GM21723 (cell line): ENCODE measurements at regions not wholly inside any gene's neighbourhood (a gene's known extent, or its start where the extent isn't known, plus 50 kb on each side); places are given as distances from the start of the nearest gene placed in this dataset.
A peak's percentile ranks its signal among the peaks of the same experiment; 100 is the strongest.
"Not testable (repeated sequence)": the region's sequence is repeated elsewhere in the genome, so short reads cannot be mapped to it uniquely, and the experiment has no call there.

Experiments
- ATAC-seq: cut with Tn5 transposase; IDR thresholded peaks from one replicate; pipeline ENCODE4 v1.9.1; 2021; ENCODE audit warnings: mild to moderate bottlenecking, moderate library complexity; ENCODE audit not compliant: unreplicated experiment

DNA sequence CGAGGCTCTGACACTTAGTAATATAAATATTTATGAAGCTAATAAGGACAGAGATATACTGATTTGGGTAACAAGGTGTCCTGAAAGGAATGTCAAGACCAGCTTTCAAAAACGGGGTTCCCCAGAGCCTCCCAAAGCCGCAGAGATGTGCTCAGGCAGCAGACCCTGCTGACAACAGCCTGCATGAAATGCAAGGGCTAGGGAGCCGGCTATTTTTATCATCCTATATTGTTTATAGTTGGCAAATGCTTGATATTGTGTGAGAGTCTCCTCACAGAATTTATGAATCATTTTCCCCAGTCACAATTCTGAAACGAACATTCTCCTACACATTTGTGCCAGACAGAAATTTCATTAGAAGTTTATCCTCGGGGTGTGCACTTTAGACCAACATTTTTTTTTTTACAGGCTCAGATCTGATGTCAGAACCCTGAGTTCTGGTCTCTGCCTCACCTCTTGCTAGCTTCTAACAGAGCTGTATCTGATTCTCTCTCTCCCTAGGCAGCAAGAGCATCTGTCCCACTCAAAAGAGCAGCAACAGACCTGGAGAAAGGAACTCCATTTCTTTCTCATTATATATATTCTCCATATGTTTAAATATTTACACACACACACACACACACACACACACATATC, 302.3 kb upstream of the PLD5 start:
- ATAC-seq, result no peak

GRCh38 chr1:242824435-242824834, 299.9 kb upstream of the PLD5 start:
- ATAC-seq, result no peak

- ATAC-seq, result peak; percentile 94
Measured at GRCh38 chr1:242813490-242814091, 289.1 kb upstream of the PLD5 start.

- ATAC-seq, result no peak
Measured at GRCh38 chr1:242811092-242811840, 286.8 kb upstream of the PLD5 start.

GRCh38 chr1:242806324-242806723, 281.8 kb upstream of the PLD5 start:
- ATAC-seq, result no peak

DNA sequence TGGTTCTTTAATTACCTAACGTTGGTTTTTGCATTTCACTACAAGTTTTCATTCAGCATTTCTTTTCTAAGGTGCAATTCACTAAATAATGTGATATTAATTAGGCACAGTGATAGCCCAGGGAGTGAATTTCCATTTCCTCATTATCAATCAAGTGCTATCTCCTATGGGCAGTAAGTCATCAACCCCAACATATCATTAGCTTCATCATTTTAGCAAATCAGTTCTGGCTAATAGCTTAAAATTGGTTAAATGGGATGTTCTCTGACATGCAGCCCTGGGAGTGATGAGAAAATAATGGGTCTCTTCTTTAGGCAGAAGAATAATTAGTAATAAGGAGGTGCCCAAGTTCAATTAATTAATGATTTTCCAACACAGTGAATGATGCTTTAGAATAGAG, 280.9 kb upstream of the PLD5 start:
- not testable (repeated sequence) for ATAC-seq

- no peak for ATAC-seq
Measured at GRCh38 chr1:242802973-242803372, 278.5 kb upstream of the PLD5 start.

- peak; percentile 67 for ATAC-seq
Measured at GRCh38 chr1:242800521-242800920, 276.0 kb upstream of the PLD5 start.

DNA sequence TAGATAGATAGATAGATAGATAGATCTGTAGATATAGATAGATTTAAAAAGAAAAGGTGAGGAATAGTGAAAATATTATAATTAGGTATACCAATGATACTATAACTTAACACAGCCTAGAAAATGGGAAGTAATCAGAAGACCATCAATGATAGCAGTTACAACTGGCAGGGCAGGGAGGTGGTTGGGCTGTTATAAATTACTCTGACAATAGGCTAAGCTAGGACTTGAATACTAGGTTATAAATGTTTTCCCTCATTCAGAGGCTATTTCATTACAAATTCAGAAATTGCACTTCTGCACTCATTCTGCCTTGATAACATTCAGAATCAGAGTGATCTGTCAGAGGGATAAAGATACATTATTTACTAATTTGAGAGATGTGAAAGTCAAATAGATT, 273.4 kb upstream of the PLD5 start:
- no peak for ATAC-seq

DNA sequence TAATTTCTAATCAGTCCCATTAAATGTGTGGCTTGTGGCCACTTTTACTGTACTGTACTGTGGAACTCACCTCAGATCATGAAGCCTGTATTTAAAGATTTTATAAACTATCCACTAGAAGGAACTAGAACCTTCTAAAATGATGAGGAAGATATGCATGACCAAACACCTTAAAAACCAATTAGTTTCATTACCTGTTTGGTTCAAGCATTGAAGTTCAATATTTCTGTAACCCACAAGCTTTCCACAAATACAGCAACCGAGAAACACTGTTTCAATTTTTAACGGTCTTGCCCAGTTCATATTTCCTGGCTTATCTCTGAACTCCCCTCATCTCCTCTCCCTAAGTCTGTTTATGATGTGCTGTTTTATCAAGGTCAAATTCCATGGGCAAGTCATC, 264.3 kb upstream of the PLD5 start:
- peak; percentile 79 for ATAC-seq

DNA sequence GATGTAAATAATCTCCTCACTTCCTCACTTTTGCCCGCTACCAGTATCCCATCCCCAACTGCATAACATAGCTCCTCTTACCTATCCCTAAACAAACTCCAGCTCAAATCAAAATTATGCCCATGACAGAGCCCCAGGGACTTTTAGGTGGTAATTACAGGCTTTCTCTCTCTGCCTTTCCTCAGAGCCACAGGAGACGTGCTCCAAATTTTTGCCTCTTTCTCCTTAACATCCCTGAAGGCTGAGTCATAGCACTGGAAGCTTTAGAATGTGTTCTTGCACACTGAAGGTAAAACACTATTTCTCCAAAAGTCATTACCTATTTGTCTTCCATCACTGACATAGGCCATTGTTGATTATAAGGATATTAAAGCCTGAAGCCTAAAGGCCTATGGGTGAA, 263.5 kb upstream of the PLD5 start:
- no peak for ATAC-seq

DNA sequence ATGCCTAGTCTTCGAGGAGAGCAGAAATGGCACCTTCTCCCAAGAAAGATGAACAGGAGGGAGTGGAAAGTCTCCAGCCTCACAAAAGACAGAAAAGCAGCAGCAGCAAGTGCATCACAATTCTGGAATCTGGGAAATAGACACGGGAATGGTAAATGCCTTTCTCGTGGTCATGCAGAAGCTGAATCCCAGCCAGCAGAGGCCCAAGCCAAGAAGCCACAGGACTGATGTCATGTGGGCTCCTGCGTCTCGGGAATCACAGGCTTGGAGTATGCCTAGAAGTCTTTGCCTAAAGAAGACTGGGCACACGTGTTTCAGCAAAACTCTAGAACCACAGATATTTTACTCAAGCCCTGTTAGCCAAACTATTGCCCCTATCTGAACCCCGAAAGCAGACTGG, 260.3 kb upstream of the PLD5 start:
- no peak for ATAC-seq

GRCh38 chr1:242784084-242784483, 259.6 kb upstream of the PLD5 start:
- peak; percentile 76 for ATAC-seq

DNA sequence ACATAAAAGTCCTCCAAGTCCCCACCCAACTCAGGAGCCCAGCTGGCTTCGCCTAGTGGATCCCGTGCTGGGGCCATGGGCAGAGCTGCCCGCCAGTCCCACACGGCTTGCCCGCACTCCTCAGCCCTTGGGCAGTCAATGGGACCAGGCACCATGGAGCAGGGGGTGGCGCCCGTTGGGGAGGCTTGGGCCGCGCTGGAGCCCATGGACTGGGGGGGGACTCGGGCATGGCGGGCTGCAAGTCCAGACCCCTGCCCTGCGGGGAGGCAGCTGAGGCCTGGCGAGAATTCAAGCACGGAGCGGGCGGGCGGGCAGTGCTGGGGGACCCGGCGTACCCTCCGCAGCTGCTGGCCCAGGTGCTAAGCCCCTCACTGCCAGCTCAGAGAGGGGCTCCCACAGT, 249.8 kb upstream of the PLD5 start:
- ATAC-seq, result no peak

DNA sequence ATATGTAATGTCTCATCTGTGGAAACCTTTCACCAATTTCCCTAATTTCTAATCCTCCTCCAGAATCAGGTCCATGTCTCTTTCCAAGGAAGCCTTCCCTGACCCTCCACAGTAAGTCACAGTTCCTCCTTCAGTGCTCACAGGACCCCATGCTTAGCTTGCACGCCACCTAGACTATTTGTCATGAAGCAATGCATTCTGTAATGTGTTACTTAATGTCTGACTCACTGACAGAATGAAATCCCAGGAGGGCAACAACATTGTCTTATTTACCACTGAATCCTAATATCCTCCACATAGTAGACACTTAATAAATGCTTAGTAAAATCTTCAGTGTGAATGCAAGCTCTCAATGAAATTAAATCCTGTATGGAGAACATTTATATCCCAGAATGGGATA, 245.9 kb upstream of the PLD5 start:
- no peak for ATAC-seq

DNA sequence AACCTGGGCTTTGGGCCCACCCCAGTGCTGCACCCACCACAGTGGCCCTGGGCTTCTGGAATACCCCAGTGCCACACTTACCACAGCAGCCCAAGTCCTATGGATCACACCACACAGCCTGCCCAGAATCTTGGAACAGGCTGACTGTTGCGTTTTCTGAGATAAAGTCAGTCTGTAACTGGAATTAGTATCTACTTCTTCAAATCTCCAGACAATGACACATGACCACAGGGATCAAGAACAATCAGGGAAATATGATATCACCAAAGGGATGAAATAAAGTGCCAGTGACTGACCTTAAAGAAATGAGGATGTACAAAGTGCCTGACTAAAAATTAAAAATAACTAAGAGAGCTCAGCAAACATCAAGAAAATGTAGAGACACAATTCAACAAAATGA, 239.7 kb upstream of the PLD5 start:
- no peak for ATAC-seq

DNA sequence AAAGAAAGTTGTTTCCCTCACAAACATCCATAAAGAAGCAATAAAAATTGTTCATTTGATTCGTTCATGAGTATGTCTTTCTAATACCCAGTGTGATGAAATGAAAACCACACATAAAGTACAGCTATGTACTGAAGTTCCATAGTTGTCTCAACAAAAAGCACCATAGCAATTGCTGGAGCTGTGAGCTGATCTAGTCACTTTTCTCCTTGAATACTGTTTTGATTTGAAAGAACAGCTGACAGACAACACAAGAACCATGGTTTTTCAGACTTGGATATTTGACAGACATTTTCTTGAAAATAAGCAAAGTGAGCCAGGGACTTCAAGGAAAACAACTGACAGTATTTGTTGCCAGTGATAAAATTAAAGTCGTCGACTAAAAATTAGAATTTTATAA, 237.1 kb upstream of the PLD5 start:
- no peak for ATAC-seq

- no peak for ATAC-seq
Measured at GRCh38 chr1:242754926-242755325, 230.4 kb upstream of the PLD5 start.

DNA sequence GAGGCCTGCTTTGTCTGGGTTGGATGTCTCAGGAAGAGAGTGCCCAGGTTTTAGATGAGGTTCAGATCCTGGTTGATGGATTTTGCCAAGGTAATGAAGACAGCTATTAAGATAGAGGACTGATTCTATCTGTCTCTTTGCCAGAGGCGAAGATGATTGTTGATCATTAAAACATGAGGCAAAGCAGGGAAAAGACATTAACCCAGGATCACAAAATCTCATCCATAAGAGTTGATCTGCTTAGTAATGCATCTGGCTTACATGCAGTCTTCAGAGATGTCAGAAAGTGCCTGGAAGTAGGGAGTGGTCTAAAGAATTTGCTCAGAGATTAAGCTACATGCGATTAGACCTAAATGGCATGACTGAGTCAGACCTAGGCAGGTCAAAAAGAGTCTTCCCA, 229.6 kb upstream of the PLD5 start:
- no peak for ATAC-seq

DNA sequence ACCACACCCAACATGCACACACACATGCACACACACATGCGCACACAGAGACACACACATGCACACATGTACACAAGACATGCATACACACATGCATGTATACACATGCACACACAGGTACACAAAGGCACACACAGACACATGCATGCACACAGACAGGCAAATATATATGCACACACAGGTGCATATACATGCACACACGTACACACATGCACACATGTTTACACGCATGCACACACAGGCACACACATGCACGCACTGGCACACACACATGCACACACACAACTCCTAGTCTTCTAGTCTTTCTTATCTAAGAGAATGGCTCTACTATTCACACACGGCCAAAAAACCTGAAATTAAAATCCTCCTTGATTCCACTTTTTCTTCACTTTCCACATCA, 222.7 kb upstream of the PLD5 start:
- no peak for ATAC-seq

- no peak for ATAC-seq
Measured at GRCh38 chr1:242745079-242745478, 220.6 kb upstream of the PLD5 start.

DNA sequence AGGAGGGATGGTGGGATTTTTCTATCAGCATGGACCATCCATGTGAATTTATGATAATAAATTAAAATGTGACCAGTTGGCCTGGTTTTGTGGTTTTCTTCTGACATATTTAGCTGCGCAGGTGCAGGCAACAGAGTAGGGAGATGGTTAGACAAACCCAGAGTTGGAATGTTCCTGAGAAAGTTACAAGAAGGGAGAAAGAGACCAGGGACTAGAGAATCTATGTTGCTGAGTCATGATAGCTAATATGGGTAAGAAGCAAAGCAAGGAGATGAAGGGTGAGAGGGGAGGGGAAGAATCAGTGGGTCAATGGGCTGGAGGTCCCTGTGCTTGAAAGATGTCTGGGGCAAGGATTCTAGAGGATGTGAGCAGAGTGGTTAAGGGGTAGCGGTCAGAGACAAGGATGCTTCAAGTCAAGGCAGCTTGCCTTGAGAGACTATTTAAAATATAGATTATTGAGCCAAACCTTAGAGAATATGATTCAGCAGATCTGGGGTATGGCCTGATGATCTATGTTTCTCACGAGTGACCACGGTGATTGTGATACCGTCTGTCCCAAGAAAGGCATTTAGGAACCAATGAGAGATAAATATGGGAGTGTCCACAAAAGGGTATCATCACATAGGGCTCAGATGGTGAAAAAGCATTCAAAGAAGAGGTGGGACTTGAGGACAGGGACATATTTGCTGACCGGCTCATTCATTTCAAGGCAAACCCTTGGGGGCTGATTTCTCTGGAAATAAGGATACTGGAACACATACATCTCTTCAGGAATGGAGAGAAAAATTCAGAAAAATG, 219.7 kb upstream of the PLD5 start:
- no peak for ATAC-seq
